ENCODE measurements at regions not wholly inside any gene's neighbourhood (a gene's known extent, or its start where the extent isn't known, plus 50 kb on each side); places are given as distances from the start of the nearest gene placed in this dataset.

DNA sequence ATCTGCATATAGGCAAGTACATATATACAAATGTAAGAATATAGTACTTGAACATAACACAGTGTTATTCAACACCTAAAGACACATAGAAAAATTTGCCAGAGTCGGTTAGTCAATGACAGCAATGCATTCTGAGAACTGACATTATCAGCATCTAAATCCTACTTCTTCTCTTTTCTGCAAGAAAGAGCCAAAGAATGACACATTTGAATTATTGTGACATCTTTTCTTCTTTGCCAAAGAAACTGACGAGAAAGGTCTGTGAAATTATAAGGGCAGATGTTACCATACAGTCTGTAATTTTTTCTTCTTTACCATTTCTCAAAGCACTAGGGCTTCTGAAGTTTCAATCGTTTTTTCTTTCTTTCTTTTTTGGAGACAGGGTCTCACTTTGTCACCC, 350.9 kb upstream of the NBEA start:
- Mint-ChIP-seq H3K27ac (no peak overlapping the region), H3K4me1 (no peaks in the 10 kb centered on the region), H3K36me3 (no peaks in the 10 kb centered on the region), H3K9me3 (peaks cover 3 to 22% (median 10%) of the 10 kb centered on the region in 7 donors), H3K4me3 (no peak overlapping the region), H3K27me3 (ENCODE audit: low read depth in 3 of 3) (no peaks in the 10 kb centered on the region)
- no peaks in the 10 kb centered on the region for H4K20me1 ChIP-seq (ENCODE audit: insufficient read depth, low read length)
- 71% methylated on average over 1 of the region's 3 CpGs for WGBS (ENCODE audit: insufficient coverage)
- H3K27ac ChIP-seq (ENCODE audit: low read depth in 1 of 2, low read length in 2 of 2) = no peak overlapping the region
- H3K9me3 ChIP-seq (replicated peaks in 1 of 2; ENCODE audit: control insufficient read depth in 1 of 2, insufficient read depth in 1 of 2, low read length in 2 of 2) = peaks cover 12% of the 10 kb centered on the region in 2 donors
- no peaks in the 10 kb centered on the region for H3K36me3 ChIP-seq (replicated peaks in 1 of 2; ENCODE audit: control insufficient read depth in 1 of 2, insufficient read depth in 2 of 2, low read length in 2 of 2)
- no peak overlapping the region for H3K4me2 ChIP-seq (replicated peaks; ENCODE audit: extremely low read depth, low read length, poor library complexity, severe bottlenecking)
- H3K9ac ChIP-seq (ENCODE audit: insufficient read depth, low read length, poor library complexity, severe bottlenecking) = no peak overlapping the region
- no peaks in the 10 kb centered on the region for H3K27me3 ChIP-seq (ENCODE audit: control insufficient read depth in 2 of 2, insufficient read depth in 2 of 2, low read length in 2 of 2)
- TF ChIP-seq, protein P1, sequence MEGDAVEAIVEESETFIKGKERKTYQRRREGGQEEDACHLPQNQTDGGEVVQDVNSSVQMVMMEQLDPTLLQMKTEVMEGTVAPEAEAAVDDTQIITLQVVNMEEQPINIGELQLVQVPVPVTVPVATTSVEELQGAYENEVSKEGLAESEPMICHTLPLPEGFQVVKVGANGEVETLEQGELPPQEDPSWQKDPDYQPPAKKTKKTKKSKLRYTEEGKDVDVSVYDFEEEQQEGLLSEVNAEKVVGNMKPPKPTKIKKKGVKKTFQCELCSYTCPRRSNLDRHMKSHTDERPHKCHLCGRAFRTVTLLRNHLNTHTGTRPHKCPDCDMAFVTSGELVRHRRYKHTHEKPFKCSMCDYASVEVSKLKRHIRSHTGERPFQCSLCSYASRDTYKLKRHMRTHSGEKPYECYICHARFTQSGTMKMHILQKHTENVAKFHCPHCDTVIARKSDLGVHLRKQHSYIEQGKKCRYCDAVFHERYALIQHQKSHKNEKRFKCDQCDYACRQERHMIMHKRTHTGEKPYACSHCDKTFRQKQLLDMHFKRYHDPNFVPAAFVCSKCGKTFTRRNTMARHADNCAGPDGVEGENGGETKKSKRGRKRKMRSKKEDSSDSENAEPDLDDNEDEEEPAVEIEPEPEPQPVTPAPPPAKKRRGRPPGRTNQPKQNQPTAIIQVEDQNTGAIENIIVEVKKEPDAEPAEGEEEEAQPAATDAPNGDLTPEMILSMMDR (IDR thresholded peaks at IDR 0.05) = no peak
- no peak overlapping the region for H2AFZ ChIP-seq (ENCODE audit: insufficient read depth, low read depth, low read length, poor library complexity, severe bottlenecking)
- no peaks in the 10 kb centered on the region for H3K79me2 ChIP-seq (ENCODE audit: insufficient read depth, low read length)
- H3K4me3 ChIP-seq (replicated peaks in 1 of 3; ENCODE audit: low read depth in 2 of 3, low read length in 3 of 3) = no peak overlapping the region
- no peaks in the 10 kb centered on the region for H3K4me1 ChIP-seq (ENCODE audit: control insufficient read depth in 1 of 2, insufficient read depth in 2 of 2, low read length in 2 of 2)
- intact Hi-C loops (cut with micrococcal nuclease) = no loop called here
- DNase-seq = no peak

DNA sequence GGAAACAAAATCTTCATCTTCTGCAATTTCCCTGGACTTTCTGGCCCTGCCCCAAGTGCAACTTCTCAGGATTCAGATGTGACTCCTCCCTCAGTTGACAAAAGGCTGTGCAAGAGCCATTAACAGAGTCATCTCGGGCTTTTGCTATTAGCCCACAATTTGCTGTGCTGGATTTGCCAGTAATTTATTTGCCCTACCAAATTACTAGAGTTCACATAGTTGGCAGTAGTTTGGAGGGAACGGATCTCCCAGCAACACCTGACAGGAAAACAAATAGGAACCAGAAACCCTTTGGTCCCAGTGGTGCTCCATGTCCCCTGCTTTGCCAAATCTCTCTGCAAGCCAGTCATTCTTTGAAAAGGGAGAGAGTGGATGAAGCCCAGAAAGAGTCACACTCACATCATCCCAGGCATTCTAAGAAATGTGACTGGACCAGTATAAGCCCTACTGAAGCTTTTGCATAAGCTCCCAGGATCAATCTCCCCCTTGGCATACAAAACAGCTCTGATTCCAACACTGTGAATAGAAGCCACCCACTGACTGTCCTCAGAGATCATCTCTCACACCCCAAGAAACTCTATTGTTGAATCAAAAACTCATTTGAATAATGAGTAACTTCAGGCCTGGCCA, 350.1 kb upstream of the NBEA start:
- intact Hi-C loops (cut with micrococcal nuclease) = no loop called here
- no peaks in the 10 kb centered on the region for H3K36me3 ChIP-seq (replicated peaks in 1 of 2; ENCODE audit: control insufficient read depth in 1 of 2, insufficient read depth in 2 of 2, low read length in 2 of 2)
- no peaks in the 10 kb centered on the region for H3K79me2 ChIP-seq (ENCODE audit: insufficient read depth, low read length)
- H2AFZ ChIP-seq (ENCODE audit: insufficient read depth, low read depth, low read length, poor library complexity, severe bottlenecking) = no peak overlapping the region
- H3K9ac ChIP-seq (ENCODE audit: insufficient read depth, low read length, poor library complexity, severe bottlenecking) = no peak overlapping the region
- Mint-ChIP-seq H3K27me3 (ENCODE audit: low read depth in 3 of 3) (no peaks in the 10 kb centered on the region), H3K36me3 (no peaks in the 10 kb centered on the region), H3K27ac (no peak overlapping the region), H3K4me1 (no peaks in the 10 kb centered on the region), H3K9me3 (peaks cover 2 to 22% (median 9%) of the 10 kb centered on the region in 7 donors), H3K4me3 (no peak overlapping the region)
- no peaks in the 10 kb centered on the region for H4K20me1 ChIP-seq (ENCODE audit: insufficient read depth, low read length)
- H3K27ac ChIP-seq (ENCODE audit: low read depth in 1 of 2, low read length in 2 of 2) = no peak overlapping the region
- H3K4me2 ChIP-seq (replicated peaks; ENCODE audit: extremely low read depth, low read length, poor library complexity, severe bottlenecking) = no peak overlapping the region
- no peaks in the 10 kb centered on the region for H3K4me1 ChIP-seq (ENCODE audit: control insufficient read depth in 1 of 2, insufficient read depth in 2 of 2, low read length in 2 of 2)
- no peak for DNase-seq
- peaks cover 12% of the 10 kb centered on the region in 2 donors for H3K9me3 ChIP-seq (replicated peaks in 1 of 2; ENCODE audit: control insufficient read depth in 1 of 2, insufficient read depth in 1 of 2, low read length in 2 of 2)
- WGBS (ENCODE audit: insufficient coverage) = no CpG with 5 or more reads among the region's 2 CpGs
- H3K4me3 ChIP-seq (replicated peaks in 1 of 3; ENCODE audit: low read depth in 2 of 3, low read length in 3 of 3) = no peak overlapping the region
- TF ChIP-seq, protein P1 (IDR thresholded peaks at IDR 0.05) = no peak
- H3K27me3 ChIP-seq (ENCODE audit: control insufficient read depth in 2 of 2, insufficient read depth in 2 of 2, low read length in 2 of 2) = no peaks in the 10 kb centered on the region
